Loucy (cell line): ENCODE measurements at regions not wholly inside any gene's neighbourhood (a gene's known extent, or its start where the extent isn't known, plus 50 kb on each side); places are given as distances from the start of the nearest gene placed in this dataset.

Experiments used
- CTCF ChIP-seq: fragments of 200-600 bp; sonication (generic); conservative IDR thresholded peaks from 2 replicates; pipeline ENCODE4 v1.5.1; 2014; ENCODE audit warnings: mild to moderate bottlenecking, antibody characterized with exemption, low read length
- EZH2phosphoT487 ChIP-seq: fragments of 200-600 bp; IDR thresholded peaks from 2 replicates; pipeline ENCODE4 v1.6.1; 2018; ENCODE audit warnings: antibody characterized with exemption, mild to moderate bottlenecking, moderate library complexity, borderline replicate concordance

GRCh38 chr4:62144431-62144830, 944.3 kb downstream of the ADGRL3 start:
- TF ChIP-seq CTCF (no peak), EZH2phosphoT487 (no peak)
